ENCODE measurements at regions not wholly inside any gene's neighbourhood (a gene's known extent, or its start where the extent isn't known, plus 50 kb on each side); places are given as distances from the start of the nearest gene placed in this dataset.

DNA sequence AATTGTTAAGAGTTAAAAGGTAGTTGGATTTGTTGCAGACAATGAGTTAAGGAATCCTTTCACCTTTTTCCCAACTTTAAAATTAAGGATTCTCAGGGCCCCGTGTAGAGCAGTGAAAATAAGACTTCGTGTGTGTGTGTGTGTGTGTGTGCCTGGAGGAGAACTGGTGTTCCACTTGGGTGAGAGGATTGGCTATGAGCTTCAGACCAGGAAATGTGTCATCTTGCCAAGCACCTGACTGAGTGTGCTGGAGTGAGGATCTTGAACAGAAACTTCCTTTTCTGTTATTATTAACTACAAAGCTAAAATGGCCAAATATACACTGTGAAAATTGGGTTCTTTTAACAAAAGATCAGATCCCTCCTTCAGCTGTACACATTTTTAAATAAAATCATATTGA is 113.1 kb upstream of the VCX2 start:
- TF ChIP-seq, protein P1, sequence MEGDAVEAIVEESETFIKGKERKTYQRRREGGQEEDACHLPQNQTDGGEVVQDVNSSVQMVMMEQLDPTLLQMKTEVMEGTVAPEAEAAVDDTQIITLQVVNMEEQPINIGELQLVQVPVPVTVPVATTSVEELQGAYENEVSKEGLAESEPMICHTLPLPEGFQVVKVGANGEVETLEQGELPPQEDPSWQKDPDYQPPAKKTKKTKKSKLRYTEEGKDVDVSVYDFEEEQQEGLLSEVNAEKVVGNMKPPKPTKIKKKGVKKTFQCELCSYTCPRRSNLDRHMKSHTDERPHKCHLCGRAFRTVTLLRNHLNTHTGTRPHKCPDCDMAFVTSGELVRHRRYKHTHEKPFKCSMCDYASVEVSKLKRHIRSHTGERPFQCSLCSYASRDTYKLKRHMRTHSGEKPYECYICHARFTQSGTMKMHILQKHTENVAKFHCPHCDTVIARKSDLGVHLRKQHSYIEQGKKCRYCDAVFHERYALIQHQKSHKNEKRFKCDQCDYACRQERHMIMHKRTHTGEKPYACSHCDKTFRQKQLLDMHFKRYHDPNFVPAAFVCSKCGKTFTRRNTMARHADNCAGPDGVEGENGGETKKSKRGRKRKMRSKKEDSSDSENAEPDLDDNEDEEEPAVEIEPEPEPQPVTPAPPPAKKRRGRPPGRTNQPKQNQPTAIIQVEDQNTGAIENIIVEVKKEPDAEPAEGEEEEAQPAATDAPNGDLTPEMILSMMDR (conservative IDR thresholded peaks at IDR 0.05; ENCODE audit: low read depth, low read length): no peak
- no peak for TF ChIP-seq EZH2 (IDR thresholded peaks at IDR 0.05; ENCODE audit: borderline replicate concordance, low read depth, low read length, poor library complexity, severe bottlenecking)

Data from A673 (cell line).